ENCODE measurements at regions not wholly inside any gene's neighbourhood (a gene's known extent, or its start where the extent isn't known, plus 50 kb on each side); places are given as distances from the start of the nearest gene placed in this dataset.

DNA sequence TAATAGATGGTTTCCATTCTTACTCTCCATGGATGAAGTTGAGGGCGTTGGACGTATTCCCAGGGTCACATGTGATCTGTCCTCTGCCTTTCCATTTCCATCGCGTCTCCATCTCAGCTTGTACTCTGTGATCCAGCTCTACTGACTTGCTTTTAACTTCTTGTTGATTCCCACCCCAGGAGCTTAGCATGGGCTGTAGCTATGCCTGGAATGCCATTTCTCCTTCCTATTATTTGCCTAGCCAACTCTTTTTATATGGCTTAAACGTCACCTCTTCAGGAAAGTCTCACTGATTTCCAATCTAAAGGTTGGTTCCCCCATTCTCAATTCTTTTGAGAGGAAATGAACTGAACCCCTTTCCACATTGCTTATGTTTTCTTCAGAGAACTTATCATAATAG is 475.9 kb downstream of the XYLT1 start:
- TF ChIP-seq CHD1 (IDR thresholded peaks at IDR 0.05; ENCODE audit: low read depth, low read length) (no peak), RCOR1 (IDR thresholded peaks at IDR 0.05; ENCODE audit: insufficient replicate concordance, low read length) (no peak), MAZ (IDR thresholded peaks at IDR 0.05; ENCODE audit: borderline replicate concordance, low read depth, low read length) (no peak), RAD21 (IDR thresholded peaks at IDR 0.05; ENCODE audit: low read length) (no peak), RFX5 (IDR thresholded peaks at IDR 0.05; ENCODE audit: low read depth, low read length) (no peak), CEBPB (IDR thresholded peaks at IDR 0.05; ENCODE audit: low read depth, low read length) (no peak), POLR2A (IDR thresholded peaks at IDR 0.05; ENCODE audit: low read depth, low read length) (no peak), MXI1 (IDR thresholded peaks at IDR 0.05; ENCODE audit: borderline replicate concordance, low read depth, low read length) (no peak), SMC3 (IDR thresholded peaks at IDR 0.05; ENCODE audit: low read depth, low read length) (no peak)
- TF ChIP-seq, protein P1, sequence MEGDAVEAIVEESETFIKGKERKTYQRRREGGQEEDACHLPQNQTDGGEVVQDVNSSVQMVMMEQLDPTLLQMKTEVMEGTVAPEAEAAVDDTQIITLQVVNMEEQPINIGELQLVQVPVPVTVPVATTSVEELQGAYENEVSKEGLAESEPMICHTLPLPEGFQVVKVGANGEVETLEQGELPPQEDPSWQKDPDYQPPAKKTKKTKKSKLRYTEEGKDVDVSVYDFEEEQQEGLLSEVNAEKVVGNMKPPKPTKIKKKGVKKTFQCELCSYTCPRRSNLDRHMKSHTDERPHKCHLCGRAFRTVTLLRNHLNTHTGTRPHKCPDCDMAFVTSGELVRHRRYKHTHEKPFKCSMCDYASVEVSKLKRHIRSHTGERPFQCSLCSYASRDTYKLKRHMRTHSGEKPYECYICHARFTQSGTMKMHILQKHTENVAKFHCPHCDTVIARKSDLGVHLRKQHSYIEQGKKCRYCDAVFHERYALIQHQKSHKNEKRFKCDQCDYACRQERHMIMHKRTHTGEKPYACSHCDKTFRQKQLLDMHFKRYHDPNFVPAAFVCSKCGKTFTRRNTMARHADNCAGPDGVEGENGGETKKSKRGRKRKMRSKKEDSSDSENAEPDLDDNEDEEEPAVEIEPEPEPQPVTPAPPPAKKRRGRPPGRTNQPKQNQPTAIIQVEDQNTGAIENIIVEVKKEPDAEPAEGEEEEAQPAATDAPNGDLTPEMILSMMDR (conservative IDR thresholded peaks at IDR 0.05; ENCODE audit: low read depth, low read length), result no peak
